Osteocyte (in vitro differentiated cells): ENCODE measurements at regions not wholly inside any gene's neighbourhood (a gene's known extent, or its start where the extent isn't known, plus 50 kb on each side); places are given as distances from the start of the nearest gene placed in this dataset.

Experiments
- DNase-seq: peaks from one replicate; pipeline ENCODE4 v3.0.0; 2021; ENCODE audit warnings: mixed read lengths; ENCODE audit not compliant: unreplicated experiment; ENCODE audit errors: extremely low spot score
- H3K27ac Mint-ChIP-seq: one replicate; pipeline ENCODE4 v1.8.0; 2021; ENCODE audit warnings: mild to moderate bottlenecking, mixed read lengths; ENCODE audit not compliant: unreplicated experiment
- H3K27me3 Mint-ChIP-seq: one replicate; pipeline ENCODE4 v1.8.0; 2021; ENCODE audit warnings: mixed read lengths; ENCODE audit not compliant: unreplicated experiment
- H3K36me3 Mint-ChIP-seq: one replicate; pipeline ENCODE4 v1.8.0; 2021; ENCODE audit warnings: mixed read lengths; ENCODE audit not compliant: unreplicated experiment
- H3K4me1 Mint-ChIP-seq: one replicate; pipeline ENCODE4 v1.8.0; 2021; ENCODE audit warnings: mixed read lengths; ENCODE audit not compliant: unreplicated experiment
- H3K4me3 Mint-ChIP-seq: one replicate; pipeline ENCODE4 v1.8.0; 2021; ENCODE audit warnings: mild to moderate bottlenecking, moderate library complexity, mixed read lengths; ENCODE audit not compliant: unreplicated experiment
- H3K9me3 Mint-ChIP-seq: one replicate; pipeline ENCODE4 v1.8.0; 2021; ENCODE audit warnings: mixed read lengths; ENCODE audit not compliant: unreplicated experiment
- CTCF ChIP-seq: fragments of 200-600 bp; sonication (generic); IDR thresholded peaks from 2 replicates; pipeline ENCODE4 v1.5.0; 2021; ENCODE audit warnings: antibody characterized with exemption, mild to moderate bottlenecking, moderate library complexity

DNA sequence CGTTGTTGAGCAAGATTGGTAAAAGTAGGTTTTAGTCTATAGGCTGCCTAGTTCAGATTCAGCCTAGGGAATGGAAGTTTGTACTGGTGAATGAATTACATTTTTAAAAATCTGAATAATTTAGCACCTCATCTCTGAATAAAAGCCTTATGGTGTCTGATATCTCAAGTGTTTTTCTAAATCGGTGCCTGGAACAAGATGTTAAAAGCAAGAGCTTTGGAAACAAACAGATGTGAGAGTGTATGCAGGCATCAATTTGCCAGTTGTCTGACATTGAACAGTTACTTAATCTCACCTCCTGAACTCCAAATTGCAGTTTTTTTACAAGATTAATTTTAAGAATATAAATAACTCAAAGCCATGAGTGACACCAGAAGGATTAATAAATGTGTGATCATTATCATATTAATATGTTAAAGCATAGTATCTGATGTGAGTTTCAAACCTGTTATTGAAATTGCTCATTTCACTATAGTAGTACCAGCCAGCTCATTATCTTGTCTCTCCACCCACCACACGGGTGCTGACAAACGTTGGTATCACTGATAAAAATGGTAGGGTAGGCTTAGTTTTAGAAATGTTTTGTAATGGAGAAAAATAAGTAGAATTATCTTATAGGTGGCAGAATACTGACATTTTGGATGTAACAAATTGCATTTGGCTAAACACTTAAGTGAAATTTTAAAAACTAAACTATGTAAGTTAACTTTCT, 157.3 kb downstream of the FAM83B start:
- TF ChIP-seq CTCF, result no peak
- peaks cover 4% of the 10 kb centered on the region for H3K27me3 Mint-ChIP-seq
- H3K36me3 Mint-ChIP-seq, result no peaks in the 10 kb centered on the region
- DNase-seq, result no peak
- no peak overlapping the region for H3K27ac Mint-ChIP-seq
- peaks cover 15% of the 10 kb centered on the region for H3K9me3 Mint-ChIP-seq
- H3K4me3 Mint-ChIP-seq, result no peak overlapping the region
- H3K4me1 Mint-ChIP-seq, result no peaks in the 10 kb centered on the region

- H3K4me3 Mint-ChIP-seq, result no peak overlapping the region
- DNase-seq, result no peak
- peaks cover 26% of the 10 kb centered on the region for H3K4me1 Mint-ChIP-seq
- TF ChIP-seq CTCF, result no peak
- no peaks in the 10 kb centered on the region for H3K36me3 Mint-ChIP-seq
- no peak overlapping the region for H3K27ac Mint-ChIP-seq
- H3K27me3 Mint-ChIP-seq, result no peaks in the 10 kb centered on the region
- H3K9me3 Mint-ChIP-seq, result peaks cover 15% of the 10 kb centered on the region
Observed at GRCh38 chr6:55009131-55009530, 162.6 kb downstream of the FAM83B start.

DNA sequence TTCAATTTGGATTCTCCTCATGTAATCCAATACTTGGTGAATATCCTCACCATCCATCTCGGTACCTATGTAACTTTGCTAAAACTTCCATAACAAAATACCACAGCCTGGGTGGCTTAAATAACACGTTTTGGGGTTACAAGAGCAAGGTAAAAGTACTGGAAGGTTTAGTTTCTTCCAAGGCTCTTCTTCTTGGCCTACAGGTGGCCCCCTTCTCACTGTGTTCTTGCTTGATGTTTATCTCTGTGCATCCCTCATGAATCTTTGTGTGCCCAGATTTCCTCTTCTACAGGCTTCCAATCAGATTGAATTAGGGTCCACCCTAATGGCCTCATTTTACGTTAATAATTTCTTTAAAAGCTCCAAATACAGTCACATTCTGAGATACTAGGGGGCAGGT, 163.3 kb upstream of the HCRTR2 start:
- Mint-ChIP-seq H3K4me1 (peaks cover 40% of the 10 kb centered on the region), H3K36me3 (no peaks in the 10 kb centered on the region), H3K9me3 (peaks cover 13% of the 10 kb centered on the region), H3K27me3 (no peaks in the 10 kb centered on the region), H3K27ac (no peak overlapping the region), H3K4me3 (no peak overlapping the region)
- no peak for DNase-seq
- TF ChIP-seq CTCF, result no peak

- H3K9me3 Mint-ChIP-seq, result peaks cover 6% of the 10 kb centered on the region
- H3K36me3 Mint-ChIP-seq, result no peaks in the 10 kb centered on the region
- no peaks in the 10 kb centered on the region for H3K27me3 Mint-ChIP-seq
Observed at GRCh38 chr6:55012454-55012853, 161.9 kb upstream of the HCRTR2 start.

More at GRCh38 chr6:55012454-55012853, 161.9 kb upstream of the HCRTR2 start:
- DNase-seq, result no peak
- no peak for TF ChIP-seq CTCF
- Mint-ChIP-seq H3K4me3 (no peak overlapping the region), H3K4me1 (peaks cover 52% of the 10 kb centered on the region), H3K27ac (peak overlapping the region; percentile 12)
